ENCODE measurements at regions not wholly inside any gene's neighbourhood (a gene's known extent, or its start where the extent isn't known, plus 50 kb on each side); places are given as distances from the start of the nearest gene placed in this dataset.

GRCh38 chr4:11155208-11155867 lies 273.4 kb downstream of the HS3ST1 start:
- Histone ChIP-seq H3K4me1 (ENCODE audit: control insufficient read depth, insufficient read depth, low read length) (no peaks in the 10 kb centered on the region), H3K36me3 (ENCODE audit: control insufficient read depth, insufficient read depth, low read length) (no peaks in the 10 kb centered on the region), H3K4me2 (ENCODE audit: low read depth, low read length) (no peak overlapping the region), H4K5ac (ENCODE audit: low read depth, low read length) (no peak overlapping the region), H4K91ac (ENCODE audit: insufficient read depth, low read depth, low read length) (no peak overlapping the region), H3K27ac (ENCODE audit: insufficient read depth, low read length) (no peak overlapping the region), H2AK5ac (ENCODE audit: low read depth, low read length) (no peak overlapping the region), H3K9me1 (ENCODE audit: insufficient read depth, low read length) (no peaks in the 10 kb centered on the region), H2BK20ac (ENCODE audit: low read depth, low read length) (no peak overlapping the region), H3K9ac (ENCODE audit: low read depth, low read length) (no peak overlapping the region), H3K4me3 (ENCODE audit: insufficient read depth, low read depth, low read length) (no peak overlapping the region), H3K14ac (replicated peaks; ENCODE audit: low read depth, low read length) (no peak overlapping the region), H2AK9ac (replicated peaks; ENCODE audit: low read depth, low read length, poor library complexity) (no peak overlapping the region), H2AFZ (replicated peaks; ENCODE audit: low read length, poor library complexity) (no peak overlapping the region), H4K20me1 (ENCODE audit: insufficient read depth, low read length) (no peaks in the 10 kb centered on the region), H3K4ac (ENCODE audit: low read depth, low read length) (no peak overlapping the region), H3K27me3 (ENCODE audit: control insufficient read depth, insufficient read depth, low read length) (no peaks in the 10 kb centered on the region), H3K18ac (ENCODE audit: low read depth, low read length) (no peak overlapping the region), H2BK15ac (ENCODE audit: low read depth, low read length) (no peak overlapping the region), H3K56ac (ENCODE audit: extremely low read depth, insufficient read depth, low read length) (no peak overlapping the region), H3K79me1 (ENCODE audit: low read depth in 1 of 2, low read length in 2 of 2) (no peaks in the 10 kb centered on the region), H3K23ac (ENCODE audit: low read depth, low read length) (no peak overlapping the region), H2BK5ac (ENCODE audit: low read depth, low read length, poor library complexity, severe bottlenecking) (no peak overlapping the region), H4K8ac (ENCODE audit: low read depth in 2 of 2, low read length in 2 of 2) (no peak overlapping the region), H3K9me3 (ENCODE audit: control insufficient read depth, insufficient read depth, low read length) (no peaks in the 10 kb centered on the region; the same call in 1 of the 2 replicates), H2BK120ac (ENCODE audit: low read depth, low read length) (no peak overlapping the region)
- WGBS, 2 experiments (ENCODE audit: extremely low coverage in 2 of 2, insufficient read length in 1 of 2) = no CpG with 5 or more reads among the region's 5 CpGs
- DNase-seq (no peak), ATAC-seq (ENCODE audit: low read depth) (no peak)
- dilution Hi-C loops (cut with HindIII; ENCODE audit: low sequenced_read_pairs, unreplicated experiment) = no loop called here
- intact Hi-C loops (cut with micrococcal nuclease) = no loop called here
- CTCF ChIA-PET = no interaction called here
- no TSS peak for BruUV-seq (replicated peaks)
- POLR2A ChIA-PET (ENCODE audit: unreplicated experiment) = no interaction called here
- TF ChIP-seq SMC3 (IDR thresholded peaks at IDR 0.05; ENCODE audit: low read depth, low read length) = no peak
- TF ChIP-seq FOS (IDR thresholded peaks at IDR 0.05; ENCODE audit: low read depth, low read length) = no peak
- TF ChIP-seq MAFK (IDR thresholded peaks at IDR 0.05; ENCODE audit: low read depth, low read length) = no peak
- TF ChIP-seq CTCF (conservative IDR thresholded peaks at IDR 0.05; ENCODE audit: low read depth, low read length) = no peak
- TF ChIP-seq BHLHE40 (IDR thresholded peaks at IDR 0.05; ENCODE audit: low read depth, low read length) = no peak
- in situ Hi-C loops (cut with MboI; ENCODE audit: low sequenced_read_pairs) = no loop called here

Measured in IMR-90 (cell line).